HG02678 (cell line): ENCODE measurements at regions not wholly inside any gene's neighbourhood (a gene's known extent, or its start where the extent isn't known, plus 50 kb on each side); places are given as distances from the start of the nearest gene placed in this dataset.

ENCODE experiments used
- ATAC-seq: cut with Tn5 transposase; IDR thresholded peaks from one replicate; pipeline ENCODE4 v1.9.1; 2021; ENCODE audit warnings: mild to moderate bottlenecking, moderate library complexity; ENCODE audit not compliant: unreplicated experiment

DNA sequence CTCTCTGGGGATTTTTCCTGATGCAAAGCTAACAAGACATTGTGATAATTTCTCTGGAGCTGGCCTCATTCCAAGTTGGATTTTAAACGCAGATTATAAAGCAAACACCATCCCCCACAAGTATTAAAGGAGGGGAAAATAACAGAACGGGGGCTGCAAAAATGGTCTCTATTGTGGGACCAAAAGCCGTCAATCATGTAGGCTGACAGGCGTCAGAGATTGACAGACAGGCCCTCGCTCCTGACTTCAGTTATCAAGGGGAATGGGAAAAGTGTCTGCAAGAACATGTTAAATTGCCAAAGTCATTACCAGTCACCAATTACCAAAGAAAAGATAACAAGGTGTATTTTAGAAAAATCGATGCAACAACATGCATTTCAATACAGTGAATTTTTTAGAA, 307.4 kb upstream of the POU3F1 start:
- ATAC-seq: no peak

DNA sequence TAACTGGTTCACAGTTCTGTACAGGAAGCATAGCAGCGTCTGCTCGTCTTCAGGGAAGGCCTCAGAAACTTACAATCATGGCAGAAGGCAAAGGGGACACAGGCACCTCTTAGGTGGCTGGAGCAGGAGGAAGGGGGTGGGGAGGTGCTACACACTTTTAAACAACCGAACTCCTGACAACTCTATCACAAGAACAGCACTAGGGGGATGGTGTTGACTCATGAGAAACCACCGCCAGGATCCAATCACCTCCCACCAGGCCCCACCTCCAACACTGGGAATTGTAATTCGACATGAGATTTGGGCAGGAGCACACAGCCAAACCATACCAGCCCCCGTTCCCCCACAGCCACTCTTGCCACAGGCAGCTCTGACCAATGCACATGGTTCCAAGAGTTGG, 306.3 kb upstream of the POU3F1 start:
- no peak for ATAC-seq

DNA sequence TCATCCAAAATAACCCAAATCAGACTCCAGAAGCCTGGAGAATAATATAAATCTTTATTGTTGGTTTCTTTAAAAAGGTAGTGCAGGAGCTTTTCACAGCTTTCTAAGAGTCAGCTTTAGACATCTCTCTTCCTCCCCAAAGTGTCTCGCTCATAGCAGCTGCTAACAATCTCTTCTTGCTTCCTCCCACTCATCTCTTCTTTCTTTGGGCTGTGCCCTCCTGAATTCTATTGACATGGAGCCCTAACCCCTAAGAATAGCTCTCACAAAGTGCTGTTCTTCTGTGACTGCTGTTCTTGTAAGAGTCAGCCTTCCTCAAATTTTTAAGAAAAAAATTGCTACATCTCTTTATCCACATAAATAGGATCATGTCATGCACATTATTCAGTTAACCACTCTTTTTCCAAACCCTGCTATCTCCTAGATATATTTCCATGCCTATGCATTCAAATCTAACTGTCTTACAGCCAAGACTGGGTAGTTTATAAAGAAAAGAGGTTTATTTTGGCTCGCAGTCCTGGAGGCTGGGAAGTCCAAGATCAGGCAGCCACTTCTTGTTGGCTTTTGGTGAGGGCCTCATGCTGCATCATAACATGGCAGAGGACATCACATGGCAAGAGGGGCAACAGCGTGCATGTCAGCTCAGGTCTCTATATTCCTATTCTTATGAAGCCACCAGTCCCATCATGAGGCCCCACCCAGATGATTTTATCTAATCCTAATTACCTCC, 301.0 kb upstream of the POU3F1 start:
- no peak for ATAC-seq

DNA sequence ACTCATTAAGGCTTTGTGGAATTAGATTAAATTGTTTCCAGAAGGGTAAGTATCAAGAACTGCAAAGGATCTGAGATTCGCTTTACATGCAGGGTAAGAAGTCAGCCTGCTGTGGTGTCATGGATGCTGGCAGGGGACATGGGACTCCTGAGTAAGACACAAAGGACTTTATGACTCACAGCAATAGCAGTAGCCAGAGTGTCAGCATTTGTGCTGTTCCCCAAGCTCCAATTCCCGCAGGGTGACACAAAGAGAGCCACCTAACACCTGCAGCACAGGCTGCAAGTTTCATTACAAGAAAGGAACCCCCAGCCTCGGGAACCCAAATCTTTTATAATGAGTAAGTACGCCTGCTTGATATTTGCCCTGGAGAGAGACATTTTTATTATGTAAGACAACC, 298.1 kb upstream of the POU3F1 start:
- no peak for ATAC-seq

DNA sequence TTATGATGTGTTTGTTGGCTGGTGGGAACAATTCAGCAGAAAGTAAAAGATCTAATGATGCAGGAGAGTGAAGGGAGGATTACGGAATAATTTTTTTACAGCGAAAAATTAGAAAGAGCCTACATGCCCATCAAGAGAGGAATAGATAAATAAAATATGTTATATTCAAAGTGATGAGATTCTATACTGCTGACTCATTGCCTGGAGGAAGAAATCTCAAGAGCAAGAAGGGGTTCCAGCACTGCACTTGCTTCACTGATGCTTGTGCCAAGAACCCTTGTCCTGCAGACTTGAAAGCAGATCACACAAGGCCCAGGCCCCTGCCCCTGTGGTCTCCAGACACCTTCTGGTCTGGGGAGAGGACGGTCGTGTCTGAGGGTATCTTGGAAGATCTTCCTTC, 295.1 kb upstream of the POU3F1 start:
- ATAC-seq: no peak

DNA sequence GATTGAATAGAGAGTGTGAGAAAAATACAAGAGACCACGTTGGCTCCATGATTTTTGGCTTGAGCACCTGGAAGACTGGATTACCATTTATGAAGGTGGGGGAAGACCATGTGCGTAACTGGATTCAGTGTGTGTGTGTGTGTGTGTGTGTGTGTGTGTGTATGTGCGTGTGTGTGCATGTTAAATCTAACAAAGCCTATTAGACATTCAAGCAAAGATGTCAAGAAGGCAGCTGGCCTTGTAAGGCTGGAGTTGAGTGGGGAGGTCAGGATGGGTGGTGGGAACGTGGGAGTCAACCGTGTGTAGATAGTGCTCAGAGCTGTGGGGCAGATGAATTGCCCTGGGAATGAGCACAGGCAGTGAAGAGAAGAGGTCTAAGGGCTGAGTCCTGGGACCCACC, 293.8 kb upstream of the POU3F1 start:
- no peak for ATAC-seq

DNA sequence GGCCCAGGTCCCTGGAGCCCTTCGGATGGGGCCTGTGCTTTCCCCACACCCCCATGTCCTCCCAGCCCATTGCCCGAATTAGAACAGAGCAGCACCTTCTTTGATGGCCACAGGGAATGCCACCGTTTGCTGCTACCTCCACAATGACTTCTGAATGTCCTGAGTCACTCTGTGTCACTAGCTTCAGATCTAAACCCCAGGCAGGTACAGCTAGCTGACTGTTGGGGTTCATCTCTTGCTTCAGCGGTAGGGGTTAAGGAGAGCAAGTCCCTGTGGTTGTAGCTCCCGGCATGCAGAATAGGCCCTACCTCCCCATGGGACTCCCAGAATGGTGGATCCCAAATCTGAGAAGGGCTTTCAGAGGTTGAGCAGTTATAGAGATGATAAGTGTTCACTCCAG, 291.1 kb upstream of the POU3F1 start:
- no peak for ATAC-seq

DNA sequence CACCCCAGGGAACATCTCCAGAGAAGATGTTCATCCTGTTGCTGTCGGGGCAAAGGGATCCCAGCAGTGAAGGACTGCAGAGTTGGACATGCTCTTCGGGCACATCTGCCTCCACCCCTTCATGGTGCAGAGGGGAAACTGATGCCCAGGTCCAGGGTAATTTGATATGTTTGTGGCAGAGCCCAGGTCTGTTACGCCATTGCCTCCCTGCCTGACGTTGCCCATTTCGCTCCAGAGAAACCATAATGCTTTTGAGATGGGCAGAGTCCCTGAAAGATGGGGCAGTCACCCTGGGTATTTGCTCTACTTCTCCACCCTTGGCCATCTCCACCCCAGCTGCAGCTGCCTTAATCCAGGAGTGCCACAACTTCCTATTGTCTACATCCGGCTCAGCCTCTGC, 290.4 kb upstream of the POU3F1 start:
- no peak for ATAC-seq

DNA sequence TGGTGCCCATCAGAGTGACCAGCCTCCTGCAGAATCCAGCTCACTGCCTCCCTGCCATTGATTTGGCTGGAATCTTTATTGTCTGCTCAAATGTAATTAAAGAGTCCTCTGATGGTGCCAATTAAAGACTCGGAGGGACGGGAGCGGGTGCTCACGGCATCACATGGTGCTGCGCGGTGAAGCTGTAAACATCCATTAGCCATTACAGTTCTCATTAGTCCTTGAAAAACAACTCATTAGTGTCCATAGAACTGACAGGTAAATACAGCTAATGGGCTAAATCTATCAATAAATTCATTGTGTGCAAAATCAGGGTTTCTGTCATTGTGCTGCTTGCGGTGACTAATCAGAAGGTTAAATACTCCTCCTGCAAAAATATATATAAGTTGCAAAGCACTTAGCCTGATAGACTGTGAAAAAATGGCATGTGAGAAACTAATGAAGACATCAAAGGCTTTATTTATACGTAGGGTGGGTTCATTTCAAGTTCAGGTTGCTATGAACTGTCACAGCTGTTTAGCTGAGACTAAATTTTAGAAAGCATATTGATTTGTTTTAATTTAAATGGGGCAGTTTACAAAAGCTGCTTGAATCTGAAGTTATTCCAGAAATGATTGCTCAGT, 289.8 kb upstream of the POU3F1 start:
- no peak for ATAC-seq

DNA sequence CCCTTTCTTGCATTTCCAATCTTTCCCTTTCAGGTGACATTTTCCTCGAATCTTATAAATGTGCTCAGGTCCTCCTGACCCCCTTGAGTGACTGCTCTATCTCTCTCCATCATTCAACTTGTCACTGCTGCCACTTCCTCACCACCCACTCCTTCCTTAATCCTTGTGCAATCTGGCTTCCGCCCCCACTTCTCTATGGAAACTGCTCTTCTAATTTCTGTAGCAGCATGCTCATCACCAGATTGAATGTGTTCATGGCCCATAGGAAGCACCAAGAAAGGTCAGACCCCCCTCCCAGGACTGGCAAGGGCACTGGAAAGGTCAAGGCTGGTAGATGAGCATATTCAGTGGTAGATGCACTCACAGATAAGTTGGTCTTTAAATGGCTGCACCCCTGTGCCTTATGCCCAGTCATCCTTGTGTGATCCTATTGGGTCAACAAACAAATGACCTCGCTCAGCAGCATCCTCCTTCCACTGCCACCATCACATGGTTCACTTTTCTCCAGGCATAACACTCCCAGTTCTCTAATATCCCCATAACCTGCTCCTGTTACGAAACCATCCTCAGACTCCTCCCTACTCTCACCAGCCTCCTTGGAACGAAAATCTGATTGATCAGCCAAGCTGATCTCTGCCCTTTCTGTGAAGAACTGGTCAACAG, 288.5 kb upstream of the POU3F1 start:
- ATAC-seq: no peak

DNA sequence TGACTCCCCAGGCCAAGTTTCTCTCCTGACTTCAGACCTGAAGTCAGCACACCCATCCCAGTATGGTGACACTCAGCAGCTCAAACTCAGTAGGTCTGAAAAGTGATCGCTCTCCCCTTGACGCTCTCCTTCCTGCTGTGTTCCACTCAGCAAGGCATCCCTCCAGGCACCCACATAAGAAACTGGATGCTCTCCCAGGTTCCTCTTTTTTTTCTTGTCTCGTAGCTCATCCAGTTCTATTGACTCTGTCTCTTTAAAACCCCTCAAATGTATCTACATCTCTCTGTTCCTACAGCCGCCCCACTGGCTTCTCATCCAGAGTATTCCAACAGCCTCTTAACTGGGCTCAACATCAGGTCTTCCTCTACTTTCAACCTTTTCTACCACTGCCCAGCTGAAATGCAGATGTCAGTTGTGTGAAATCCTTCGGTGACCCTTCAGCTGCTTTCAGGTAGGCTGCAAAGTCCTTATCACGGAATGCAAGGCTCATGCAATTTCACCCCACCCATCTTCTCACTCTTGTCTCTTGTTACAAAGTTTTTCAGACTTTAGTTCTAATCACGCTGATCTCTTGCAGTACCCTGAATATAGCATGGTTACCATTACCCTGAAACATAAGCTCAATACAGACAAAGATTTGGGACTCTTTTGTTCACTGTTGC, 286.2 kb upstream of the POU3F1 start:
- no peak for ATAC-seq

DNA sequence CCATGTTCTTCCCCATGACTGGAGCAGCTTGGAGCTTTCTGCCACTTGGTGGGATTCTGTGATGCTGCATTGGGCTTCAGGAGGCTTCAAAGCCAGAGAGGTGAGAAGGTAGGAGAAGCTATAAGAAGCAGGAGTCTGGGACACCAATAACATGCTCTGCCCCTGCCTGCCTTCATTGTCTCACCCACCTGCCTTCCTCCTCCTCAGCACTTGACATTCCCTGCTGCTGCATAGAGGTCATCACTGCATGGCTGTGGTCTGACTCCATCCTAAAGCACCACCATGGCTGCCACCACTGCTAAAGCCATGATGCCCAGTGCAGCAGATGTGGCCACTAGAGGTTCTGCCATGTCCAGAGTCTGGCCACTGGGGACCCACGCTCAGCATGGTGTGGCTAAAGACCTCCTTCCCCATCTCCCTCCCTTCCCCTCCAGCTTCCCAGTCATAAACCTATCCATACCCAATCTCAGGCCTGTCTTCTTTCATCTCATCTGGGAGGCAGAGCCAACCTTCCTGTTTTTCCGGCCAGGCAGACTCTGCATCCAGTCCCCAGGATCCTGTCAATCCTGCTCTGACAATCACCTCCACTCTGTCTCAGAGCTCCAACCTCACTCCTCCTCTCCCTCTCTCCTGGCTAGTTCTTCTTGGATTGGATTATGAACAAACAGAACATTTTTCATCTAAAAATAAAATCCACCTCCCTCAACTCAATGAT, 285.1 kb upstream of the POU3F1 start:
- no peak for ATAC-seq

DNA sequence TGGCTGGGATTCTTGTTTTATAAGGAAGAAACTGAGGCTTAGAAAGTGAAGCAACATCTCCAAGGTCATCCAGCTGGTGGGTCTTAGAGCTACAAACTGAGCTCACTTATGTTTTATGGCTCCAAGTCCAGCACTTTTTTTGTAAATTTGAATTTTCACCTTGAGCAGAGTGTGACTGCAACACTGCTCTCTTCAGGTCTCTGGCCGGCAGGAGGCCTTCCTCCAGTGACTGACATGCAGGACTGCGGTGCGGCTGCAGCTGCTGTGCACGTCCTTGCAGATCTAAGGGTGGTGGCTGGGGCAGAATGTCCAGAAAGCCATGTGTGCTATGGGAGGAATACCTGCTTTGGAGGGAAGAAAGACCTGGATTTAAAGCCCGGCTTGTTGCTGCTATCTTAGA, 284.2 kb upstream of the POU3F1 start:
- no peak for ATAC-seq

DNA sequence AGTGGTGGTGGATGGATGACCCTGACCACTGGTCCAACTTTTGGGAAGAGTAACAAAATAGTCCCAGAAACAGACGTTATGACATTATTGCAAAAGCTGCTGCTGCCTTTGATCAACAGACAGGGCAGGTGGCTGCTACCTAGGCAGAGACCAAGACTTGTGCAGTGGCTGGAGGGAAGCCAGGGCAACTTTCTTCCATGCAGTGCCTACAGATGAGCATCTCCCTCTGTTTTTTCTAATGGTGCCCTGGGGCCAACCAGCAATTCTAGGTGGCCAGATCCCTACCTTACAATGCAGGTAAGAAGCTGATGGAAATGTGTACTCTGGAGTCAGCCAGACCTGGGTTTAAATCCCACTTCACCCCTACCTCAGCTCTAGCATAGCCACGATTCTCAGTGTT, 283.1 kb upstream of the POU3F1 start:
- no peak for ATAC-seq

DNA sequence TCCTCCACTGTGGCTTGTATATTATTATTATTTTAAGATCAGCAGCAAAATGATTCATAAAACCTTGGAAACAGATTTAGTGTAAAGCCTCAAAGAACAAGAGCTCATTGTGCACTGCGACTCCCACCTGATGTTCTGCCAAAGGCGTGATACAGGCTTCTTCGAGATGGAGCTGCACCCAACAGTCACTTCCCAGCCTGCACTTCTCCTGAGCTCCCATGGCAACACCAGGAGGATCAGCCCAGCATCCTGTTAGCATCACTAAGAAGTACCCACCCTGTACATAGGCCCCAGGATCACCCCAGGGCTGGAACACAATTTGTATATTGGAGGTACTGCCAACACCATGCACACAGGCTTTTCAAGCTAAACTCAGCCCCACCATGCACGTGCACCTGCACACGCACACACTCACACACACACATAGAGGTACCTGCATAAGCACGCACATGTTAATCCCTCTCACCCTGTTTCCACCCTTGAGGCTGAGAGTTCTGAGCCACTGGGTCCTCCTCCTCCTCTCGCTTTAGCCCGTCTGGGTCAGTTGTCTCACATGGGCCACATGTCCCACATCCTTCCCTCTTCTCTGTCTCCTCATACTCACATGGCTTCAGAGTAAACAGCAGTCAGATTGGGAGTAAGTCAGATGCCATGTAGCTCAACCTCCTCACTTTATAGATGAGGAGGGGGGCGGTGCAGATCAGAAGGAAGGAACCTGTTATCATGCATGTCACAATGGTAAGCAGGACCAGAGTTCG, 281.9 kb upstream of the POU3F1 start:
- no peak for ATAC-seq

DNA sequence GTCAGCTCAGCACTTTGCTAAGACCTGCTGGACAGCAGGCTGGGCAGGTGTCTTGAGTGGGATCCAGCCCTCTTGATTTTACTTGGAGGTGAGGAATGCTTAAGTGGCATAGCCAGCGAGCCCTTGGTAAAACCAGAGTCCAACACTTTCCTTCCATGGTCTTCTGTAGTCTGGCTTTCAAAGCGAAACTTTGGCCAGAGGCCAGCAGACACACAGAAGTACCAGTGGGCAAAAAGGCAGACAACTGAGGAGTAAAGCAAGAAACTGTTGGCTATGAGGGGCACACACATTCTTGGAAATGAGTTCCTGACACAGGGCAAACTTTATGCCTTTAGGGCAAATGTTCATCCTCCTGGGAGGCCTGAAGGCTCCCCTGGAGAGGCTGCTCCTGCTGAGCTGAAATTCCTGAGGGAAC, 281.0 kb upstream of the POU3F1 start:
- no peak for ATAC-seq

DNA sequence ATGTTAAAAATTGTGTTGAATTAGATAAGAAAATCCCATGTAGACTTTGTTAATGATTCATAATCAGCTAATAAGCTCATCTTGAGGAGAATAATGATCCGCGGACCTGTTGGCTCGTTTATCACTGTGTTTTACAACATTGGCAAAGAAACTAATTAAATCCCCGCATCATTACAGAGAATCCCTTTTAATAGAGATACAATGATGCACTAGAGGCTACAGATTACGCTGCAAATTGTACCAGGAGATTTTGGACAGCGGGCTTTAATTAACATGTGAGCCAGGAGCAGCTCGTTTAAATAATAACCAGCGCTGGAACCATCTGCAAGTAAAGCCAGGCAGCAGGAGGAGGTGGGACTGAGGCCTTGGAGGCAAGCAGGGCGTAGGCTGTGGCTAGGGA, 280.3 kb upstream of the POU3F1 start:
- ATAC-seq: no peak

DNA sequence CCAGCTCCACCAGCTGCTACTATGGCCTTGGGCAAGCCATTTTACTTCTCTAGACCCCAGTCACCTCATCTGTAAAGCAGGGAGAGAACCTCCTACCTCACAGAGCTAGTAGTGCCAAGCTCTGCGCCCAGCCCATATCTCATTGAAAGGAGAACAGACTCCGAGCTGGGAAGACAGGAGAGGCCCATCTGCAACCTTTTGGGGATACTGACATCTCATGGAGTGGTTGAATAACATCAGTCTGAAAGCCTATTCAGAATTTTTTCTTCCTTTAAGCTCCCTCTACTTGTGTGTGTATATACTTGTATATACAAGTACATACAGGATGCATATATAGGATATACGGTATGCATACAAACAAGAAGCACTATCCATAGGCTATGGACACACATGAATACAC, 279.5 kb upstream of the POU3F1 start:
- no peak for ATAC-seq

DNA sequence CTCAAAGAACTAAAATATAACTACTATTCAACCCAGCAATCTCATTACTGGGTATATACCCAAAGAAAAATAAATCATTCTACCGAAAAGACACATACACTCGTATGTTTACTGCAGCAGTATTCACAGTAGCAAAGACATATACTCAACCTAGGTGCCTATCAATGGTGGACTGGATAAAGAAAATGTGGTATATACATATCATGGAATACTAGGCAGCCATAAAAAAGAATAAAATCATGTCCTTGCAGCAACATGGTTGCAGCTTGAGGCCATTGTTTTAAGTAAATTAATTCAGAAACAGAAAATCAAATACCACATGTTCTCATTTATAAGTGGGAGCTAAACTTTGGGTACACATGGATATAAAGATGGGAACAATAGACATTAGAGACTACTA, 266.2 kb upstream of the POU3F1 start:
- ATAC-seq: no peak

DNA sequence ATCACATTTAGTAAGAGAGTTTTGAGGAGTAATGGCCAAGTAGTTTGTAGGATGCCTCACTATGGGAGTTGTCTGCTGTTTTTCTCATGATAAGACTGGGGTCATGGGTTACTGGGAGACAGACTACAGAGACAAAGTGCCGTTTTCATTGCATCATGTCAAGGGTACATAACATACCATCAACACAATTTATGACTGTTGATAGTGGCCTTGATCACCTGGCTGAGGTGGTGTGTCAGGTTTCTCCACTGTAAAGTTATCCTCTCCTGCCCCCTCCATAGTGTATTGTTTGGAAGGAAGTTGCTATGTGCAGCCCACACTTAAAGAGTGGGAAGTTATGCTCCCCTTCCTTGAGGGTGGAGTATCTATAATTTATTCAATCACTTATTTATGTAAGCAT, 263.5 kb upstream of the POU3F1 start:
- ATAC-seq: no peak

DNA sequence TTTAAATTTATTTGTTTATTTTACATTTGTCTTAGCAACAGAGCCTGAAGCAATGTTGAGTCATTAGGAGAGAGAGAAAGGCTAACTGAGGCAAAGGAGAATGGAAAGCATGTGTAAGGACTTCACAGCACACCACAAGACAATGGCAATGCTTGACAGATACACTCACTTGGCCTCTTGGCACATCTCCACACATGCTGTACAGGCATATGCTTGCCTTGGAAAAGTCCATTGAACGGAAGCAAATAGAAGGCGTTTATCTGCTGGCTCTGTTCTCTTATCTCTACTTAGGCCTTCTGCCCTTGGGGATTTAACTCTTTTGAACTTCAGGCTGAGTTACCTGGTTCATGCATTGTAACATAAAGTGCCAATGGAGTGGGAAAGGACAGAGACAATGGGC, 262.2 kb upstream of the POU3F1 start:
- no peak for ATAC-seq
